H1 (cell line): ENCODE measurements at regions not wholly inside any gene's neighbourhood (a gene's known extent, or its start where the extent isn't known, plus 50 kb on each side); places are given as distances from the start of the nearest gene placed in this dataset.
A peak's percentile ranks its signal among the peaks of the same experiment; 100 is the strongest.

Experiments
- CTCF ChIA-PET: fragments of 300-600 bp; sonication (Branson Sonifier 250); formaldehyde crosslinking; loops from one replicate; lab custom pipeline; 2021; ENCODE audit not compliant: partially characterized antibody; lab: Charles Lee
- POLR2A ChIA-PET: fragments of 300-600 bp; sonication (Branson Sonifier 250); formaldehyde crosslinking; loops from one replicate; lab custom pipeline; 2021; ENCODE audit warnings: inconsistent platforms; ENCODE audit not compliant: partially characterized antibody; lab: Charles Lee
- DNase-seq, 2 experiments: peaks; one replicate each; pipeline versions ENCODE4 v3.0.0 to v3.0.0-alpha.2; 2010 to 2022; ENCODE audit warnings: low spot score in 2 of 2, low read depth in 1 of 2, mixed read lengths in 1 of 2
- FAIRE-seq: peaks from 2 replicates; lab custom pipeline; 2011; peaks lifted over from hg19 to GRCh38; lab: Jason Lieb, UNC
- H2AFZ ChIP-seq: 2 replicates; pipeline ENCODE4 v1.8.1; 2012; ENCODE audit warnings: low read length, inconsistent platforms
- H2AK5ac ChIP-seq: 2 replicates; pipeline ENCODE4 v1.6.1; 2013; ENCODE audit warnings: low read depth, low read length
- H2BK120ac ChIP-seq: replicated peaks from 2 replicates; pipeline ENCODE3; 2013; ENCODE audit warnings: low read depth, low read length, inconsistent platforms
- H2BK12ac ChIP-seq: 2 replicates; pipeline ENCODE4 v1.6.1; 2013; ENCODE audit warnings: low read depth, low read length
- H2BK15ac ChIP-seq: 2 replicates; pipeline ENCODE4 v1.6.1; 2013; ENCODE audit warnings: low read length
- H2BK20ac ChIP-seq: 2 replicates; pipeline ENCODE4 v1.6.1; 2013; ENCODE audit warnings: low read length
- H2BK5ac ChIP-seq: 2 replicates; pipeline ENCODE4 v1.6.1; 2013; ENCODE audit warnings: low read depth, low read length
- H3K14ac ChIP-seq: 2 replicates; pipeline ENCODE4 v1.6.1; 2013; ENCODE audit warnings: inconsistent platforms; ENCODE audit not compliant: insufficient read length
- H3K18ac ChIP-seq: 2 replicates; pipeline ENCODE4 v1.6.1; 2013; ENCODE audit warnings: low read length; ENCODE audit errors: extremely low read depth
- H3K23ac ChIP-seq: 2 replicates; pipeline ENCODE4 v1.6.1; 2013; ENCODE audit warnings: inconsistent platforms; ENCODE audit not compliant: insufficient read length
- H3K23me2 ChIP-seq: 2 replicates; pipeline ENCODE4 v1.6.1; 2013; ENCODE audit warnings: low read depth, low read length
- H3K27ac ChIP-seq: 2 replicates; pipeline ENCODE4 v1.6.1; 2011; ENCODE audit warnings: low read depth, low read length, inconsistent platforms
- H3K27me3 ChIP-seq, 4 experiments: replicated peaks in 1 of 4; 1 replicate in 1 of 4; 2 replicates in 3 of 4; pipeline versions ENCODE4 v1.6.1 to v1.8.1; 2011 to 2013; ENCODE audit warnings: low read length in 3 of 4, mild to moderate bottlenecking in 3 of 4, inconsistent platforms in 2 of 4, mixed read lengths in 2 of 4, moderate library complexity in 1 of 4; ENCODE audit not compliant: control insufficient read depth in 3 of 4, insufficient read depth in 3 of 4; ENCODE audit errors: extremely low read depth in 1 of 4
- H3K36me3 ChIP-seq, 4 experiments: 2 replicates each; pipeline versions ENCODE4 v1.6.1 to v1.8.1; 2011 to 2013; ENCODE audit warnings: mild to moderate bottlenecking in 4 of 4, low read length in 3 of 4, moderate library complexity in 2 of 4, control low read depth in 1 of 4, inconsistent platforms in 1 of 4; ENCODE audit not compliant: insufficient read depth in 4 of 4, control insufficient read depth in 2 of 4
- H3K4ac ChIP-seq: replicated peaks from 2 replicates; pipeline ENCODE3; 2013; ENCODE audit warnings: low read length, low read depth, mixed read lengths, inconsistent platforms; ENCODE audit not compliant: insufficient read length
- H3K4me1 ChIP-seq, 4 experiments: replicated peaks in 1 of 4; 1 replicate in 1 of 4; 2 replicates in 3 of 4; pipeline versions ENCODE4 v1.6.1 to v1.8.1; 2011 to 2013; ENCODE audit warnings: low read length in 3 of 4, inconsistent platforms in 2 of 4, mixed read lengths in 1 of 4; ENCODE audit not compliant: insufficient read depth in 4 of 4, control insufficient read depth in 3 of 4
- H3K4me2 ChIP-seq, 2 experiments: 2 replicates each; pipeline versions ENCODE4 v1.6.1 to v1.8.1; 2011 to 2013; ENCODE audit warnings: low read depth in 2 of 2, low read length in 2 of 2, control low read depth in 1 of 2, inconsistent platforms in 1 of 2, mild to moderate bottlenecking in 1 of 2; ENCODE audit not compliant: insufficient read depth in 1 of 2
- H3K4me3 ChIP-seq, 4 experiments: fragments of 200-600, 300-600 bp in 1 of 4; sonication (generic), shearing (Covaris generic), sonication (Bioruptor Twin) in 1 of 4; 2 replicates each; pipeline versions ENCODE4 v1.5.1 to v1.8.1; 2011 to 2016; ENCODE audit warnings: low read length in 4 of 4, low read depth in 3 of 4, control low read depth in 2 of 4, inconsistent platforms in 2 of 4, mild to moderate bottlenecking in 2 of 4, mixed read lengths in 1 of 4, moderate library complexity in 1 of 4; ENCODE audit not compliant: insufficient read depth in 2 of 4; ENCODE audit errors: extremely low read depth in 1 of 4
- H3K56ac ChIP-seq: replicated peaks from 2 replicates; pipeline ENCODE3; 2013; ENCODE audit warnings: low read depth, mild to moderate bottlenecking, mixed read lengths, low read length, inconsistent platforms; ENCODE audit not compliant: insufficient read length
- H3K79me1 ChIP-seq: 2 replicates; pipeline ENCODE4 v1.6.1; 2013; ENCODE audit warnings: low read depth, low read length, control low read depth
- H3K79me2 ChIP-seq, 2 experiments: 2 replicates each; pipeline versions ENCODE4 v1.6.1 to v1.8.1; 2012 to 2013; ENCODE audit warnings: low read length in 2 of 2, mild to moderate bottlenecking in 2 of 2, inconsistent platforms in 1 of 2; ENCODE audit not compliant: insufficient read depth in 2 of 2, control insufficient read depth in 1 of 2
- H3K9ac ChIP-seq, 4 experiments: replicated peaks in 1 of 4; 1 replicate in 1 of 4; 2 replicates in 3 of 4; pipeline versions ENCODE4 v1.6.1 to v1.8.1; 2011 to 2013; ENCODE audit warnings: low read depth in 3 of 4, low read length in 3 of 4, control low read depth in 2 of 4, mild to moderate bottlenecking in 2 of 4, moderate library complexity in 2 of 4, inconsistent platforms in 1 of 4; ENCODE audit errors: extremely low read depth in 1 of 4
- H3K9me3 ChIP-seq, 2 experiments: 2 replicates each; pipeline versions ENCODE4 v1.6.1 to v1.8.1; 2012 to 2013; ENCODE audit warnings: mild to moderate bottlenecking in 2 of 2, moderate library complexity in 2 of 2, control low read depth in 1 of 2, inconsistent platforms in 1 of 2, low read depth in 1 of 2, low read length in 1 of 2, mixed read lengths in 1 of 2; ENCODE audit not compliant: insufficient read depth in 2 of 2
- H4K20me1 ChIP-seq, 2 experiments: replicated peaks in 1 of 2; 2 replicates each; pipeline versions ENCODE3 to v1.8.1; 2011 to 2013; ENCODE audit warnings: inconsistent platforms in 2 of 2, low read length in 2 of 2, mild to moderate bottlenecking in 1 of 2; ENCODE audit not compliant: insufficient read depth in 2 of 2, control insufficient read depth in 1 of 2
- H4K5ac ChIP-seq: 2 replicates; pipeline ENCODE4 v1.6.1; 2013; ENCODE audit warnings: low read length, low read depth, mixed read lengths, inconsistent platforms; ENCODE audit not compliant: insufficient read length
- H4K8ac ChIP-seq: 2 replicates; pipeline ENCODE4 v1.8.0; 2013; ENCODE audit warnings: mild to moderate bottlenecking, moderate library complexity, low read length, inconsistent platforms; ENCODE audit not compliant: insufficient read depth; ENCODE audit errors: extremely low read depth
- H4K91ac ChIP-seq: replicated peaks from 2 replicates; pipeline ENCODE3; 2013; ENCODE audit warnings: low read length, mixed read lengths, inconsistent platforms; ENCODE audit not compliant: insufficient read length
- ASH2L ChIP-seq: fragments of 200-600, 300-600 bp; sonication (generic); IDR thresholded peaks from one replicate; pipeline ENCODE4 v1.7.1; 2017; ENCODE audit warnings: low read length
- HDAC6 ChIP-seq: IDR thresholded peaks from one replicate; pipeline ENCODE4 v1.7.1; 2012; ENCODE audit warnings: low read depth, mild to moderate bottlenecking, inconsistent platforms, low read length, moderate library complexity
- MAFK ChIP-seq: IDR thresholded peaks from 2 replicates; pipeline ENCODE4 v1.6.1; 2012; ENCODE audit warnings: low read depth, mild to moderate bottlenecking, improper control_type of control experiment, low read length
- NANOG ChIP-seq: IDR thresholded peaks from 2 replicates; pipeline ENCODE4 v1.6.1; 2011; ENCODE audit warnings: low read length, low read depth, mild to moderate bottlenecking, inconsistent platforms; ENCODE audit not compliant: insufficient read depth, poor library complexity, severe bottlenecking
- PHF8 ChIP-seq: fragments of 200-600 bp; sonication (generic); conservative IDR thresholded peaks from 2 replicates; pipeline ENCODE4 v1.7.1; 2012; ENCODE audit warnings: low read depth, mild to moderate bottlenecking, inconsistent platforms, low read length, moderate library complexity
- POLR2A ChIP-seq, 2 experiments: IDR thresholded peaks; 1 replicate in 1 of 2; 2 replicates in 1 of 2; pipeline ENCODE4 v1.6.1; 2011; ENCODE audit warnings: low read depth in 2 of 2, low read length in 2 of 2, mild to moderate bottlenecking in 2 of 2; ENCODE audit errors: control extremely low read depth in 1 of 2
- TAF1 ChIP-seq: IDR thresholded peaks from 2 replicates; pipeline ENCODE4 v1.6.1; 2011; ENCODE audit warnings: mild to moderate bottlenecking, low read depth, low read length
- TBP ChIP-seq: IDR thresholded peaks from 2 replicates; pipeline ENCODE4 v1.6.1; 2011; ENCODE audit warnings: low read depth, low read length, improper control_type of control experiment
- ZNF274 ChIP-seq: IDR thresholded peaks from 2 replicates; pipeline ENCODE4 v1.7.0; 2012; ENCODE audit warnings: low read length, borderline replicate concordance; ENCODE audit errors: extremely low read depth
- WGBS, 2 experiments: shearing (Covaris generic) in 1 of 2; methylation state at CpG; one replicate each; pipeline versions ENCODE4 v1.1.6 to v1.1.7; 2013 to 2015; ENCODE audit warnings: low lambda C conversion rate in 2 of 2, mixed read lengths in 2 of 2, inconsistent platforms in 1 of 2, low coverage in 1 of 2, missing lambda C conversion rate in 1 of 2; ENCODE audit not compliant: insufficient replicate concordance in 2 of 2, insufficient coverage in 1 of 2, insufficient read length in 1 of 2; ENCODE audit errors: extremely low coverage in 1 of 2, missing lambda C conversion rate in 1 of 2; 5-methylcytosine and 5-hydroxymethylcytosine counted together
- TF ChIP-seq, protein P1 (sequence below): IDR thresholded peaks from 2 replicates; pipeline ENCODE4 v1.6.1; 2012; ENCODE audit warnings: inconsistent platforms

GRCh38 chr22:49099496-49100124, 728.1 kb downstream of the BRD1 start:
- Histone ChIP-seq H3K4me2 (no peak overlapping the region), H2BK15ac (no peak overlapping the region), H3K27me3 (no peaks in the 10 kb centered on the region), H2AK5ac (no peak overlapping the region), H4K20me1 (peaks cover 0 to 6% of the 10 kb centered on the region in 2 experiments), H4K8ac (no peak overlapping the region), H3K36me3 (no peaks in the 10 kb centered on the region; a peak in 1 of 8 replicates), H3K23me2 (peaks cover 5% of the 10 kb centered on the region; the same call in 1 of the 2 replicates), H2BK20ac (no peak overlapping the region), H3K4me3 (no peak overlapping the region), H3K79me1 (no peaks in the 10 kb centered on the region), H3K14ac (no peak overlapping the region), H3K27ac (no peak overlapping the region), H3K18ac (no peak overlapping the region), H2BK12ac (0 out of 2 replicates have a peak overlapping the region, but pooled peaks have one; percentile 18), H3K4ac (no peak overlapping the region), H4K91ac (no peak overlapping the region), H3K79me2 (no peaks in the 10 kb centered on the region), H3K4me1 (no peaks in the 10 kb centered on the region), H3K23ac (no peak overlapping the region), H3K9ac (no peak overlapping the region), H2BK120ac (no peak overlapping the region), H4K5ac (no peak overlapping the region), H3K56ac (no peak overlapping the region), H2BK5ac (no peak overlapping the region), H2AFZ (no peak overlapping the region), H3K9me3 (no peaks in the 10 kb centered on the region)
- ChIA-PET POLR2A (no interaction called here), CTCF (no interaction called here)
- DNase-seq, result no peak
- TF ChIP-seq MAFK (no peak), NANOG (no peak), TAF1 (no peak), HDAC6 (no peak), ZNF274 (no peak), ASH2L (no peak), TBP (no peak), POLR2A (IDR thresholded peaks at IDR 0.05; ENCODE audit: control extremely low read depth in 1 of 2, low read depth in 2 of 2, low read length in 2 of 2) (no peak), PHF8 (no peak)
- TF ChIP-seq, protein P1, sequence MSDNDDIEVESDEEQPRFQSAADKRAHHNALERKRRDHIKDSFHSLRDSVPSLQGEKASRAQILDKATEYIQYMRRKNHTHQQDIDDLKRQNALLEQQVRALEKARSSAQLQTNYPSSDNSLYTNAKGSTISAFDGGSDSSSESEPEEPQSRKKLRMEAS, result no peak
- WGBS, 2 experiments, result 95% methylated on average over 15 of the region's 15 CpGs; no CpG with 5 or more reads in 1 of the 2 experiments
- FAIRE-seq, result no peak
